ENCODE measurements at regions not wholly inside any gene's neighbourhood (a gene's known extent, or its start where the extent isn't known, plus 50 kb on each side); places are given as distances from the start of the nearest gene placed in this dataset.

DNA sequence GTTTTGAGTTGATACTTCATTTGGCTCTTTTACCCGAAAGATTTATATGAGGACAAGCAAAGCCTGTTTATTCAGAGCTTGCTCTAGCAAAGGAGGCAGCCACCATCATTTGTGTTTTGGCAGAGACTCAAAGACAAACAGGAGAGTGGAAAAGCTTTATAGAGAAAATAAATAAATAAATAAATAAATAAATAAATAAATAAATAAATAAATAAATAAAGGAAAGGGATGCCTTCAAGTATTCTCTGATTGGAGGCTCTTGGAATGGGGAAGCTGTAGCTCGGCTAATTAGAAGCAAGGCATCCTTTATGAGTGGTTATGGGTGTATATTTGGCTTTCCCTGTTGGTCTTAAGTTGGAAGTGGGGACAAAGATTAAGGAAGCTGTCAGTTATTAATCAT is 229.8 kb downstream of the RASSF9 start:
- peak; percentile 90 for TF ChIP-seq ZC3H11A (IDR thresholded peaks at IDR 0.05)
- TF ChIP-seq SMC3 (IDR thresholded peaks at IDR 0.05) = no peak

DNA sequence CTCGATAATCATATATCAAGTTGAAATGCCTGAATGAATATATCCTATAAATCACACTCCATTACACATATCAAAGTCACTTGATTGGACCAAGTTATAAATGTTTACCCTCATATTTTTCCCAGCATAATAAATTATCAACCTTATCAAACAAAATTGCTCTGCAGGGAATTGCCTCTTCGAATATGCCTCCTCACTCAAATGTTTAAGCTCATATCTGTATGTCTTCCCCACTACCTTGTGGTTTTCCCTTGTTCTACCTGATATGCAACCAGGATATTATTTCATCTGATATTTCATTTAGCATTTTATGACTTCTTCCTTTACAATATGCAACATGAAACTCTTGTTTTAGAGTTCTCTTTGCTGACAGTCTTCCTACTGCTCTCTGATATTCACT is 226.4 kb downstream of the RASSF9 start:
- Histone ChIP-seq H3K9me3 (0 out of 3 replicates have a peak, but pooled peaks cover 4% of the 10 kb centered on the region), H3K27ac (no peak overlapping the region), H3K4me3 (no peak overlapping the region), H3K4me2 (no peak overlapping the region), H3K4me1 (no peaks in the 10 kb centered on the region)
- FAIRE-seq = no peak
- ChIA-PET CTCF (interaction anchor here (1.6 kb wide), 1 partner anchor 258 kb away, joined by 3 read pairs; no protein-coding TSS in a partner anchor), POLR2A (no interaction called here)
- 35% methylated on average over 2 of the region's 2 CpGs for WGBS (ENCODE audit: missing lambda C conversion rate)
- no peak for ATAC-seq
- no peak for TF ChIP-seq ZNF302 (CRISPR knock-in tag; IDR thresholded peaks at IDR 0.05)
- no peak for TF ChIP-seq RARB (CRISPR knock-in tag; IDR thresholded peaks at IDR 0.05)
- no peak for TF ChIP-seq RFX5 (IDR thresholded peaks at IDR 0.05)
- TF ChIP-seq, protein P1, sequence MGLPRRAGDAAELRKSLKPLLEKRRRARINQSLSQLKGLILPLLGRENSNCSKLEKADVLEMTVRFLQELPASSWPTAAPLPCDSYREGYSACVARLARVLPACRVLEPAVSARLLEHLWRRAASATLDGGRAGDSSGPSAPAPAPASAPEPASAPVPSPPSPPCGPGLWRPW (IDR thresholded peaks at IDR 0.05) = no peak
- no peak for TF ChIP-seq MYC (IDR thresholded peaks at IDR 0.05; ENCODE audit: borderline replicate concordance, low read length)
- no peak for TF ChIP-seq FOSL2 (IDR thresholded peaks at IDR 0.05)
- TF ChIP-seq FOSL2 (CRISPR knock-in tag; IDR thresholded peaks at IDR 0.05) = no peak
- TF ChIP-seq, protein P2, sequence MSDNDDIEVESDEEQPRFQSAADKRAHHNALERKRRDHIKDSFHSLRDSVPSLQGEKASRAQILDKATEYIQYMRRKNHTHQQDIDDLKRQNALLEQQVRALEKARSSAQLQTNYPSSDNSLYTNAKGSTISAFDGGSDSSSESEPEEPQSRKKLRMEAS (IDR thresholded peaks at IDR 0.05) = no peak
- no peak for TF ChIP-seq CEBPB (IDR thresholded peaks at IDR 0.05)
- TF ChIP-seq HDAC2 (IDR thresholded peaks at IDR 0.05) = no peak
- no peak for TF ChIP-seq KDM5A (IDR thresholded peaks at IDR 0.05)
- TF ChIP-seq, protein P3, sequence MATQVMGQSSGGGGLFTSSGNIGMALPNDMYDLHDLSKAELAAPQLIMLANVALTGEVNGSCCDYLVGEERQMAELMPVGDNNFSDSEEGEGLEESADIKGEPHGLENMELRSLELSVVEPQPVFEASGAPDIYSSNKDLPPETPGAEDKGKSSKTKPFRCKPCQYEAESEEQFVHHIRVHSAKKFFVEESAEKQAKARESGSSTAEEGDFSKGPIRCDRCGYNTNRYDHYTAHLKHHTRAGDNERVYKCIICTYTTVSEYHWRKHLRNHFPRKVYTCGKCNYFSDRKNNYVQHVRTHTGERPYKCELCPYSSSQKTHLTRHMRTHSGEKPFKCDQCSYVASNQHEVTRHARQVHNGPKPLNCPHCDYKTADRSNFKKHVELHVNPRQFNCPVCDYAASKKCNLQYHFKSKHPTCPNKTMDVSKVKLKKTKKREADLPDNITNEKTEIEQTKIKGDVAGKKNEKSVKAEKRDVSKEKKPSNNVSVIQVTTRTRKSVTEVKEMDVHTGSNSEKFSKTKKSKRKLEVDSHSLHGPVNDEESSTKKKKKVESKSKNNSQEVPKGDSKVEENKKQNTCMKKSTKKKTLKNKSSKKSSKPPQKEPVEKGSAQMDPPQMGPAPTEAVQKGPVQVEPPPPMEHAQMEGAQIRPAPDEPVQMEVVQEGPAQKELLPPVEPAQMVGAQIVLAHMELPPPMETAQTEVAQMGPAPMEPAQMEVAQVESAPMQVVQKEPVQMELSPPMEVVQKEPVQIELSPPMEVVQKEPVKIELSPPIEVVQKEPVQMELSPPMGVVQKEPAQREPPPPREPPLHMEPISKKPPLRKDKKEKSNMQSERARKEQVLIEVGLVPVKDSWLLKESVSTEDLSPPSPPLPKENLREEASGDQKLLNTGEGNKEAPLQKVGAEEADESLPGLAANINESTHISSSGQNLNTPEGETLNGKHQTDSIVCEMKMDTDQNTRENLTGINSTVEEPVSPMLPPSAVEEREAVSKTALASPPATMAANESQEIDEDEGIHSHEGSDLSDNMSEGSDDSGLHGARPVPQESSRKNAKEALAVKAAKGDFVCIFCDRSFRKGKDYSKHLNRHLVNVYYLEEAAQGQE (IDR thresholded peaks at IDR 0.05) = no peak
- no peak for DNase-seq (ENCODE audit: low read depth in 1 of 2, low spot score in 1 of 2)

More for the DNA sequence above, 229.8 kb downstream of the RASSF9 start:
- ATAC-seq (no peak), FAIRE-seq (no peak), DNase-seq (ENCODE audit: low read depth in 1 of 2, low spot score in 1 of 2) (no peak)
- Histone ChIP-seq H3K4me3 (no peak overlapping the region), H3K4me2 (no peak overlapping the region), H3K27ac (no peak overlapping the region), H3K4me1 (no peaks in the 10 kb centered on the region), H3K9me3 (no peaks in the 10 kb centered on the region)
- ChIA-PET POLR2A (no interaction called here), CTCF (interaction anchor here (0.9 kb wide), 1 partner anchor 32 kb away, joined by 4 read pairs; no protein-coding TSS in a partner anchor)
- WGBS (ENCODE audit: missing lambda C conversion rate) = 59% methylated on average over 2 of the region's 2 CpGs

DNA sequence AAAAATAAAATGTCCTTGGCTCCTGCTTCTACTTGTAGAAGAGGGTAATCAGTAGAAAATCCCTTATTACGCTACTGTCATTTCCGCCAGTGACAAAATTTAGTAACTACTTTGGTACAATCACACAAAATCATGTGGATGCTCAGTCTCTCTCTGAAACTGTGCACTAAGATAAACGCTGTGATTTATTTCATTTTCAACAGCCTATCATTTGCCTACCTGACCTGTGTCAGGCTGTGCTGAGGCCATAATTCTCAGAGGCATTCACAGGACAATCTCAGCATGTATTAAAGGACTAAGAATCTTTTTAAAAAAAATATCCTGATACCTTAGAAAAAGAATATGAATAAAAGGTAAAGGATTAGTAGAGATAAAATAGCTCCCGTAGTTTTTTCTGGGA is 226.0 kb downstream of the RASSF9 start:
- H3K9me3 ChIP-seq = 0 out of 3 replicates have a peak, but pooled peaks cover 4% of the 10 kb centered on the region
- TF ChIP-seq SMC3 (IDR thresholded peaks at IDR 0.05) (no peak), KDM5A (IDR thresholded peaks at IDR 0.05) (no peak), KDM1A (IDR thresholded peaks at IDR 0.05; ENCODE audit: low read depth) (no peak), ZC3H11A (IDR thresholded peaks at IDR 0.05) (no peak), HOXB13 (CRISPR knock-in tag; IDR thresholded peaks at IDR 0.05; ENCODE audit: low read depth) (no peak), PHF8 (IDR thresholded peaks at IDR 0.05; ENCODE audit: borderline replicate concordance, low read depth) (no peak), JUN (IDR thresholded peaks at IDR 0.05) (no peak), NPAS2 (CRISPR knock-in tag; IDR thresholded peaks at IDR 0.05; ENCODE audit: borderline replicate concordance) (no peak), ZSCAN20 (CRISPR knock-in tag; IDR thresholded peaks at IDR 0.05) (no peak), POLR2A (IDR thresholded peaks at IDR 0.05; ENCODE audit: low read length) (no peak), FOSL2 (IDR thresholded peaks at IDR 0.05) (no peak), FOSL2 (CRISPR knock-in tag; IDR thresholded peaks at IDR 0.05) (no peak)
- TF ChIP-seq, protein P1 (IDR thresholded peaks at IDR 0.05) = no peak
- TF ChIP-seq, protein P4, sequence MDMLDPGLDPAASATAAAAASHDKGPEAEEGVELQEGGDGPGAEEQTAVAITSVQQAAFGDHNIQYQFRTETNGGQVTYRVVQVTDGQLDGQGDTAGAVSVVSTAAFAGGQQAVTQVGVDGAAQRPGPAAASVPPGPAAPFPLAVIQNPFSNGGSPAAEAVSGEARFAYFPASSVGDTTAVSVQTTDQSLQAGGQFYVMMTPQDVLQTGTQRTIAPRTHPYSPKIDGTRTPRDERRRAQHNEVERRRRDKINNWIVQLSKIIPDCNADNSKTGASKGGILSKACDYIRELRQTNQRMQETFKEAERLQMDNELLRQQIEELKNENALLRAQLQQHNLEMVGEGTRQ (IDR thresholded peaks at IDR 0.05) = no peak
- TF ChIP-seq, protein P5, sequence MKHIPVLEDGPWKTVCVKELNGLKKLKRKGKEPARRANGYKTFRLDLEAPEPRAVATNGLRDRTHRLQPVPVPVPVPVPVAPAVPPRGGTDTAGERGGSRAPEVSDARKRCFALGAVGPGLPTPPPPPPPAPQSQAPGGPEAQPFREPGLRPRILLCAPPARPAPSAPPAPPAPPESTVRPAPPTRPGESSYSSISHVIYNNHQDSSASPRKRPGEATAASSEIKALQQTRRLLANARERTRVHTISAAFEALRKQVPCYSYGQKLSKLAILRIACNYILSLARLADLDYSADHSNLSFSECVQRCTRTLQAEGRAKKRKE (CRISPR knock-in tag; IDR thresholded peaks at IDR 0.05; ENCODE audit: low read depth) = no peak
- TF ChIP-seq, protein P6, sequence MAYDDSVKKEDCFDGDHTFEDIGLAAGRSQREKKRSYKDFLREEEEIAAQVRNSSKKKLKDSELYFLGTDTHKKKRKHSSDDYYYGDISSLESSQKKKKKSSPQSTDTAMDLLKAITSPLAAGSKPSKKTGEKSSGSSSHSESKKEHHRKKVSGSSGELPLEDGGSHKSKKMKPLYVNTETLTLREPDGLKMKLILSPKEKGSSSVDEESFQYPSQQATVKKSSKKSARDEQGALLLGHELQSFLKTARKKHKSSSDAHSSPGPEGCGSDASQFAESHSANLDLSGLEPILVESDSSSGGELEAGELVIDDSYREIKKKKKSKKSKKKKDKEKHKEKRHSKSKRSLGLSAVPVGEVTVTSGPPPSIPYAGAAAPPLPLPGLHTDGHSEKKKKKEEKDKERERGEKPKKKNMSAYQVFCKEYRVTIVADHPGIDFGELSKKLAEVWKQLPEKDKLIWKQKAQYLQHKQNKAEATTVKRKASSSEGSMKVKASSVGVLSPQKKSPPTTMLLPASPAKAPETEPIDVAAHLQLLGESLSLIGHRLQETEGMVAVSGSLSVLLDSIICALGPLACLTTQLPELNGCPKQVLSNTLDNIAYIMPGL (CRISPR knock-in tag; IDR thresholded peaks at IDR 0.05; ENCODE audit: borderline replicate concordance) = no peak
- TF ChIP-seq, protein P2 (IDR thresholded peaks at IDR 0.05) = no peak
- CTCF ChIA-PET = interaction anchor here (1.6 kb wide), 1 partner anchor 258 kb away, joined by 3 read pairs; no protein-coding TSS in a partner anchor
- WGBS (ENCODE audit: missing lambda C conversion rate) = 70% methylated on average over 4 of the region's 4 CpGs
- FAIRE-seq (no peak), DNase-seq (ENCODE audit: low read depth in 1 of 2, low spot score in 1 of 2) (no peak), ATAC-seq (no peak)
- no peak overlapping the region for H3K4me2 ChIP-seq
- POLR2A ChIA-PET = no interaction called here
- H3K4me3 ChIP-seq = no peak overlapping the region
- no peaks in the 10 kb centered on the region for H3K4me1 ChIP-seq
- H3K27ac ChIP-seq = no peak overlapping the region
